Neutrophil (primary cell): ENCODE measurements at regions not wholly inside any gene's neighbourhood (a gene's known extent, or its start where the extent isn't known, plus 50 kb on each side); places are given as distances from the start of the nearest gene placed in this dataset.

Source experiments
- H3K27ac ChIP-seq: fragments of 200-600 bp; sonication (generic); 2 replicates; pipeline ENCODE4 v1.5.1; 2016; ENCODE audit warnings: mild to moderate bottlenecking, moderate library complexity
- H3K27me3 ChIP-seq: fragments of 200-600 bp; sonication (generic); 2 replicates; pipeline ENCODE4 v1.6.0; 2016; ENCODE audit warnings: mild to moderate bottlenecking
- H3K36me3 ChIP-seq: fragments of 200-600 bp; sonication (generic); 2 replicates; pipeline ENCODE4 v1.5.1; 2017
- H3K4me1 ChIP-seq, 2 experiments: fragments of 200-600 bp in 1 of 2; sonication (generic) in 1 of 2; 1 replicate in 1 of 2; 2 replicates in 1 of 2; pipeline versions ENCODE4 v1.5.1 to v1.6.1; 2013 to 2016; ENCODE audit warnings: low read depth in 1 of 2, low read length in 1 of 2, mild to moderate bottlenecking in 1 of 2, moderate library complexity in 1 of 2; ENCODE audit not compliant: control insufficient read depth in 1 of 2, insufficient read depth in 1 of 2
- H3K4me3 ChIP-seq, 2 experiments: fragments of 200-600 bp in 1 of 2; sonication (generic) in 1 of 2; 1 replicate in 1 of 2; 2 replicates in 1 of 2; pipeline ENCODE4 v1.5.1; 2013 to 2016; ENCODE audit warnings: low read depth in 1 of 2, low read length in 1 of 2, mild to moderate bottlenecking in 1 of 2, moderate library complexity in 1 of 2
- H3K9me3 ChIP-seq: fragments of 200-600 bp; sonication (generic); 2 replicates; pipeline ENCODE4 v1.5.1; 2016
- TF ChIP-seq, protein P1 (sequence below): fragments of 200-600 bp; sonication (generic); IDR thresholded peaks from 2 replicates; pipeline ENCODE4 v1.5.1; 2016; ENCODE audit warnings: antibody characterized with exemption

DNA sequence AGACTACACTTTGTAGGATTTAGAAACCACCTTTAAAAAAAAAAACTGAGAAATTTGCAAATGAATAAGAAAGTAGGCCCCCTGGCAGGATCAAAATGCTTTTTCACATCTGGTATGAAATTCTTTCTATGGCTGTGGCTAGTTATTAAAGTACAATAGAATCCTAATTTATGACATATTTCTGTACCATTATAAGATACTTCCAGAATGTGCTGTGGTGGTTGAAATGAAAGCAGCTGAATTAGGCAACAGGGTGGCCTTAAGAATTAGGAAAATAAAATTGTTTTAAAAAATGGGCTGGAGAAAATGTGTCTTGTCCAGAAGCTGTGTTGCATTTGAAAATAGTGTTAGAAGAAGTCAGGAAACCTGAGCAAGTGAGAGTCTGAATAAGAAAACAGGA is 85.9 kb upstream of the PDE3A start:
- peaks cover 15 to 37% of the 10 kb centered on the region in 2 experiments for H3K4me1 ChIP-seq
- H3K27ac ChIP-seq: no peak overlapping the region
- H3K9me3 ChIP-seq: no peaks in the 10 kb centered on the region
- no peaks in the 10 kb centered on the region for H3K27me3 ChIP-seq
- no peak overlapping the region for H3K4me3 ChIP-seq
- TF ChIP-seq, protein P1, sequence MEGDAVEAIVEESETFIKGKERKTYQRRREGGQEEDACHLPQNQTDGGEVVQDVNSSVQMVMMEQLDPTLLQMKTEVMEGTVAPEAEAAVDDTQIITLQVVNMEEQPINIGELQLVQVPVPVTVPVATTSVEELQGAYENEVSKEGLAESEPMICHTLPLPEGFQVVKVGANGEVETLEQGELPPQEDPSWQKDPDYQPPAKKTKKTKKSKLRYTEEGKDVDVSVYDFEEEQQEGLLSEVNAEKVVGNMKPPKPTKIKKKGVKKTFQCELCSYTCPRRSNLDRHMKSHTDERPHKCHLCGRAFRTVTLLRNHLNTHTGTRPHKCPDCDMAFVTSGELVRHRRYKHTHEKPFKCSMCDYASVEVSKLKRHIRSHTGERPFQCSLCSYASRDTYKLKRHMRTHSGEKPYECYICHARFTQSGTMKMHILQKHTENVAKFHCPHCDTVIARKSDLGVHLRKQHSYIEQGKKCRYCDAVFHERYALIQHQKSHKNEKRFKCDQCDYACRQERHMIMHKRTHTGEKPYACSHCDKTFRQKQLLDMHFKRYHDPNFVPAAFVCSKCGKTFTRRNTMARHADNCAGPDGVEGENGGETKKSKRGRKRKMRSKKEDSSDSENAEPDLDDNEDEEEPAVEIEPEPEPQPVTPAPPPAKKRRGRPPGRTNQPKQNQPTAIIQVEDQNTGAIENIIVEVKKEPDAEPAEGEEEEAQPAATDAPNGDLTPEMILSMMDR: no peak
- H3K36me3 ChIP-seq: no peaks in the 10 kb centered on the region

DNA sequence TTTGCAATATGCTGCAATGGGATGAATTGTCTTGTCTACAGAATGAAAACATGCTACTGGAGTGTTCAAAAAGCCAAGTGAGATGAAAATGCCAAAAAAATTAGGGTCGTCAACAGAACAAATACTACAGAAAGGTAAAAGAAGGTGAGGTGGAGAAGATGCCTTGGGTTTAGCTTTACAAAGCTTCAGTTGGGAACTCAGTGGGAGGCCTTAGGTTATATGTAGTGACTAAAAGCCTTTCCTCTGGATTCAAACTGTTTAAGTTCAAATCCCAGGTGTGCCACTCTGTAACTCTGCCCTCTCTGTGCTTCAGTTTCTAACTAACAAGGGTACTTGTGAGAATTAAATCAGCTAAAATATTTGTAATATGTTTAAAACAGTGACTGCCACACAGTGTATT is 84.9 kb upstream of the PDE3A start:
- no peaks in the 10 kb centered on the region for H3K27me3 ChIP-seq
- no peaks in the 10 kb centered on the region for H3K9me3 ChIP-seq
- no peak overlapping the region for H3K4me3 ChIP-seq
- peaks cover 15 to 41% of the 10 kb centered on the region in 2 experiments for H3K4me1 ChIP-seq
- H3K27ac ChIP-seq: no peak overlapping the region
- TF ChIP-seq, protein P1: no peak
- H3K36me3 ChIP-seq: no peaks in the 10 kb centered on the region

DNA sequence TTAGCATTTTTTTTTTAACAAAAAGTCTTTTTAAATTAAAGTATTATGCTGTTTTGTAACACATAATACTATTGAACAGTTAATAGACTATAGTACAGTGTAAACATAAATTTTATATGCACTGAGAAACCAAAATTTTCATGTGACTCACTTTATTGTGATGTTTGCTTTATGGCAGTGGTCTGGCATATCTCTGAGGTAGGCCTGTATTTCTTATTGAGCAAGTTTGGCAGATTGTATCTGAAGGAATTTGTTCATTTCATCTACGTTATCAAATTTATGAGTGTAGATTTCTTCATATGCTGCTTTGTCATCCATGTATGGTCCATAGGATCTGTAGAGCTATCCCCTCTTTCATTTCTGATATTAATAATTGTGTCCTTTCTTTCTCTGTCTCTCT is 78.8 kb upstream of the PDE3A start:
- Histone ChIP-seq H3K4me1 (peaks cover 4 to 24% of the 10 kb centered on the region in 2 experiments), H3K4me3 (no peak overlapping the region), H3K27ac (peak overlapping the region; percentile 15), H3K27me3 (no peaks in the 10 kb centered on the region), H3K9me3 (no peaks in the 10 kb centered on the region), H3K36me3 (no peaks in the 10 kb centered on the region)
- TF ChIP-seq, protein P1: no peak

DNA sequence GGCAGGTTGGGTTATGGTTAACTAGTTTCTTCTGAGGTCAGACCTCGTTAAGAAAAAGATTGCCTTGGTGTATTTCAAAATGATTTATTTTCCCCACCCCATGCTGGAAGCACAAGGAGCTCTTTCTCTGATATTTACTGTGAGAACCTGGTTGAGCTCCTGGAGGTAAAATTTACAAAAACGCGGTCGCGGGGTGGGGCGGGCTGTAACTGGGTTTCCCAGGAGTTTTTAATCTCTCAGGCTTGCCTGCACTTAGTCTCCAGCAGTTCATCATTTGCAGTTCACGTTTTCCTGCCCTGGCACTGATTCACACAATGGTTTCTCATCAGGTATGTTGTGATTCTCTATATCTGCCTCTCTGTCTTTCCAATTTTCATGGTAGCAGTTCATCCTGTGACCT is 67.9 kb upstream of the PDE3A start:
- TF ChIP-seq, protein P1: no peak
- no peaks in the 10 kb centered on the region for H3K36me3 ChIP-seq
- no peaks in the 10 kb centered on the region for H3K4me1 ChIP-seq
- no peak overlapping the region for H3K27ac ChIP-seq
- no peak overlapping the region for H3K4me3 ChIP-seq
- peaks cover 6% of the 10 kb centered on the region for H3K9me3 ChIP-seq
- no peaks in the 10 kb centered on the region for H3K27me3 ChIP-seq

DNA sequence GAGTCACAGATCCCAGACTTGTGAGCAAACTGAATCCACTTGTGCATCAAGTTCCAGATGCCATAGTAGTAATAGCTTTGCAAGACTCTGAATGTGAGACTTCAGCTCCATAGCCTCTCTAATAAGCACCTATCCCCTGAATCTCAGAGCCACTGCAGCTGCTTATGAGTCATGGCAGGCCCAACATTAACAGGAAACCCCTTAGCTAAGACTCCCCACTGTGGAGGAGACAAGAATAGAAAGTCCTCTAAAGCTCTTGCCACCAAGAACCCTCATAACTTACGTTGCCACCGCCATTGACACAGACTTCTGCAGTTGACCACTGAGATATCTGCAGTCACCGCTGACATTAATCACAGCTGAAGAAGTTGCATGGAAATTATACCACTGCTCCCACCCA is 62.9 kb upstream of the PDE3A start:
- no peaks in the 10 kb centered on the region for H3K4me1 ChIP-seq

More for the DNA sequence above, 62.9 kb upstream of the PDE3A start:
- H3K4me3 ChIP-seq: no peak overlapping the region
- H3K9me3 ChIP-seq: no peaks in the 10 kb centered on the region
- TF ChIP-seq, protein P1: no peak
- H3K36me3 ChIP-seq: no peaks in the 10 kb centered on the region
- no peak overlapping the region for H3K27ac ChIP-seq
- H3K27me3 ChIP-seq: no peaks in the 10 kb centered on the region
